ENCODE measurements at regions not wholly inside any gene's neighbourhood (a gene's known extent, or its start where the extent isn't known, plus 50 kb on each side); places are given as distances from the start of the nearest gene placed in this dataset.

DNA sequence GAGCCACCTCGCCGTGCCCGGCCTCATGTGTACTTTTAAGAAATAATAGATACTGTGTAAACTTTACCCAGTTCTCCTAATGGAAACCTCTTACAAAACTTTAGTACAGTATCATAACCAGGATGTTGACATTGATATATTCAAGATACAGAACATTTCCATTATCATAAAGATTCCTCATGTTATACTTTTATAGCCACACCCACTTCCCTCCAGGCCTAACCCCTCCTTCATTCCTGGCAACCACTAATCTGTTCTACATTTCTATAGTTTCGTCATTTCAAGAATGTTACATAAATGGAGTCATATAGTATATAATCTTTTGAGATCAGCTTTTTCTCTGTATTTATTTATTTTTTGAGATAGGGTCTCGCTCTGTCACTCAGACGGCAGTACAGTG is 52.6 kb upstream of the SALL4 start:
- TF ChIP-seq POLR2A (IDR thresholded peaks at IDR 0.05) (no peak), POLR2AphosphoS5 (IDR thresholded peaks at IDR 0.05) (no peak)
- TF ChIP-seq, protein P1, sequence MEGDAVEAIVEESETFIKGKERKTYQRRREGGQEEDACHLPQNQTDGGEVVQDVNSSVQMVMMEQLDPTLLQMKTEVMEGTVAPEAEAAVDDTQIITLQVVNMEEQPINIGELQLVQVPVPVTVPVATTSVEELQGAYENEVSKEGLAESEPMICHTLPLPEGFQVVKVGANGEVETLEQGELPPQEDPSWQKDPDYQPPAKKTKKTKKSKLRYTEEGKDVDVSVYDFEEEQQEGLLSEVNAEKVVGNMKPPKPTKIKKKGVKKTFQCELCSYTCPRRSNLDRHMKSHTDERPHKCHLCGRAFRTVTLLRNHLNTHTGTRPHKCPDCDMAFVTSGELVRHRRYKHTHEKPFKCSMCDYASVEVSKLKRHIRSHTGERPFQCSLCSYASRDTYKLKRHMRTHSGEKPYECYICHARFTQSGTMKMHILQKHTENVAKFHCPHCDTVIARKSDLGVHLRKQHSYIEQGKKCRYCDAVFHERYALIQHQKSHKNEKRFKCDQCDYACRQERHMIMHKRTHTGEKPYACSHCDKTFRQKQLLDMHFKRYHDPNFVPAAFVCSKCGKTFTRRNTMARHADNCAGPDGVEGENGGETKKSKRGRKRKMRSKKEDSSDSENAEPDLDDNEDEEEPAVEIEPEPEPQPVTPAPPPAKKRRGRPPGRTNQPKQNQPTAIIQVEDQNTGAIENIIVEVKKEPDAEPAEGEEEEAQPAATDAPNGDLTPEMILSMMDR (IDR thresholded peaks at IDR 0.05): no peak

All from transverse colon (tissue), 4 donors.